ENCODE measurements at regions not wholly inside any gene's neighbourhood (a gene's known extent, or its start where the extent isn't known, plus 50 kb on each side); places are given as distances from the start of the nearest gene placed in this dataset.

DNA sequence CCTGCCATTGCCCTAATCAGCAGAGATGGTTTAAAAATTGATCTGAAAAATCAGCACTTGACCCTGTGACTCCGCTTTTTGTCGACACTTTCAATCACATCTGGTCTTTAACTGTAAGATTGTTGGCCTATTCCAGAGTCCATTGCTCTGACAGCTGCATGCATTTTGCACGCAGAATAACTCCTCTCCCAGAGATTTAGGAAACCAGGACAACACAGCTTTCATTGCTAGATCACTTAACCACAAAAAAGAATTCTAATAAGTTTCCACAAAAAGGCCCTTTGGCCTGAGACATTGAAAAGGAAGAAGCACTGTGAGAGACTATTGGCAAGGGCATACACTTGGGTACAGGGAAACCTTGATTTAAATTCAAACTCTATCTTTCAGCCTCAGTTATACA, 373.1 kb downstream of the TGFB2 start:
- Histone ChIP-seq H4K20me1 (ENCODE audit: insufficient read depth, low read length) (no peaks in the 10 kb centered on the region), H3K27me3 (ENCODE audit: control insufficient read depth in 2 of 2, insufficient read depth in 2 of 2, low read length in 2 of 2) (no peaks in the 10 kb centered on the region), H3K4me1 (ENCODE audit: control insufficient read depth in 1 of 2, insufficient read depth in 2 of 2, low read length in 2 of 2) (no peaks in the 10 kb centered on the region), H3K36me3 (replicated peaks in 1 of 2; ENCODE audit: control insufficient read depth in 1 of 2, insufficient read depth in 2 of 2, low read length in 2 of 2) (no peaks in the 10 kb centered on the region), H3K4me2 (replicated peaks; ENCODE audit: extremely low read depth, low read length, poor library complexity, severe bottlenecking) (no peak overlapping the region), H3K4me3 (replicated peaks in 1 of 3; ENCODE audit: low read depth in 2 of 3, low read length in 3 of 3) (no peak overlapping the region), H2AFZ (ENCODE audit: insufficient read depth, low read depth, low read length, poor library complexity, severe bottlenecking) (no peak overlapping the region), H3K9me3 (replicated peaks in 1 of 2; ENCODE audit: control insufficient read depth in 1 of 2, insufficient read depth in 1 of 2, low read length in 2 of 2) (no peaks in the 10 kb centered on the region), H3K9ac (ENCODE audit: insufficient read depth, low read length, poor library complexity, severe bottlenecking) (no peak overlapping the region), H3K79me2 (ENCODE audit: insufficient read depth, low read length) (no peaks in the 10 kb centered on the region), H3K27ac (ENCODE audit: low read depth in 1 of 2, low read length in 2 of 2) (no peak overlapping the region)
- H3K27ac Mint-ChIP-seq, result no peak overlapping the region
- H3K27me3 Mint-ChIP-seq (ENCODE audit: low read depth in 3 of 3), result no peaks in the 10 kb centered on the region
- TF ChIP-seq, protein P1, sequence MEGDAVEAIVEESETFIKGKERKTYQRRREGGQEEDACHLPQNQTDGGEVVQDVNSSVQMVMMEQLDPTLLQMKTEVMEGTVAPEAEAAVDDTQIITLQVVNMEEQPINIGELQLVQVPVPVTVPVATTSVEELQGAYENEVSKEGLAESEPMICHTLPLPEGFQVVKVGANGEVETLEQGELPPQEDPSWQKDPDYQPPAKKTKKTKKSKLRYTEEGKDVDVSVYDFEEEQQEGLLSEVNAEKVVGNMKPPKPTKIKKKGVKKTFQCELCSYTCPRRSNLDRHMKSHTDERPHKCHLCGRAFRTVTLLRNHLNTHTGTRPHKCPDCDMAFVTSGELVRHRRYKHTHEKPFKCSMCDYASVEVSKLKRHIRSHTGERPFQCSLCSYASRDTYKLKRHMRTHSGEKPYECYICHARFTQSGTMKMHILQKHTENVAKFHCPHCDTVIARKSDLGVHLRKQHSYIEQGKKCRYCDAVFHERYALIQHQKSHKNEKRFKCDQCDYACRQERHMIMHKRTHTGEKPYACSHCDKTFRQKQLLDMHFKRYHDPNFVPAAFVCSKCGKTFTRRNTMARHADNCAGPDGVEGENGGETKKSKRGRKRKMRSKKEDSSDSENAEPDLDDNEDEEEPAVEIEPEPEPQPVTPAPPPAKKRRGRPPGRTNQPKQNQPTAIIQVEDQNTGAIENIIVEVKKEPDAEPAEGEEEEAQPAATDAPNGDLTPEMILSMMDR (IDR thresholded peaks at IDR 0.05), result no peak
- intact Hi-C loops (cut with micrococcal nuclease), result no loop called here
- peaks cover 0 to 7% (median 4%) of the 10 kb centered on the region in 7 donors for H3K9me3 Mint-ChIP-seq
- no peak overlapping the region for H3K4me3 Mint-ChIP-seq
- H3K36me3 Mint-ChIP-seq, result no peaks in the 10 kb centered on the region
- no peaks in the 10 kb centered on the region for H3K4me1 Mint-ChIP-seq
- 95% methylated on average over 2 of the region's 3 CpGs for WGBS (ENCODE audit: insufficient coverage)
- no peak for DNase-seq

DNA sequence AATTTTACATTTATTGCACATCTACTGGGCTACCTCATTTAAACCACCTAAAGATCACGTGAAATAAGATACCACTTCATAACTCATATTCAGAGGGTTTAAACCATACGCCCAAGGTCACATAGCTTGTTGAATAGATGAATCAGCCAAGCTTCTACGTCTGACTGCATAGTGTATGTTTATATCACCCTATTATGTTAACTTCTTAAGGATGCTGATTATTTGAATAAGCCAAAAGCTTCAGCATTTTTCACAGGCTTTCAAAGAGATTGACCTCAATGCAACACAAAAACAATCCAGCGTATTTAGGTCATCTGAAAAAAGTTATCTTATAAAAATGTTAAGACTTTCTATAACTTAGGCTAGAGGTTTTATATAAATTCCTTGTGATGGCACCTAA, 373.8 kb downstream of the TGFB2 start:
- no peaks in the 10 kb centered on the region for H3K36me3 Mint-ChIP-seq

More for the DNA sequence above, 373.8 kb downstream of the TGFB2 start:
- no peak overlapping the region for H3K27ac ChIP-seq (ENCODE audit: low read depth in 1 of 2, low read length in 2 of 2)
- H3K79me2 ChIP-seq (ENCODE audit: insufficient read depth, low read length), result no peaks in the 10 kb centered on the region
- DNase-seq, result no peak
- H3K27me3 ChIP-seq (ENCODE audit: control insufficient read depth in 2 of 2, insufficient read depth in 2 of 2, low read length in 2 of 2), result no peaks in the 10 kb centered on the region
- Mint-ChIP-seq H3K4me1 (no peaks in the 10 kb centered on the region), H3K9me3 (peaks cover 0 to 7% (median 4%) of the 10 kb centered on the region in 7 donors), H3K27ac (no peak overlapping the region), H3K27me3 (ENCODE audit: low read depth in 3 of 3) (no peaks in the 10 kb centered on the region), H3K4me3 (no peak overlapping the region)
- H3K4me3 ChIP-seq (replicated peaks in 1 of 3; ENCODE audit: low read depth in 2 of 3, low read length in 3 of 3), result no peak overlapping the region
- no peak overlapping the region for H3K4me2 ChIP-seq (replicated peaks; ENCODE audit: extremely low read depth, low read length, poor library complexity, severe bottlenecking)
- no peaks in the 10 kb centered on the region for H3K4me1 ChIP-seq (ENCODE audit: control insufficient read depth in 1 of 2, insufficient read depth in 2 of 2, low read length in 2 of 2)
- H3K9ac ChIP-seq (ENCODE audit: insufficient read depth, low read length, poor library complexity, severe bottlenecking), result no peak overlapping the region
- H3K36me3 ChIP-seq (replicated peaks in 1 of 2; ENCODE audit: control insufficient read depth in 1 of 2, insufficient read depth in 2 of 2, low read length in 2 of 2), result no peaks in the 10 kb centered on the region
- WGBS (ENCODE audit: insufficient coverage), result no CpG with 5 or more reads among the region's 4 CpGs
- no peaks in the 10 kb centered on the region for H4K20me1 ChIP-seq (ENCODE audit: insufficient read depth, low read length)
- intact Hi-C loops (cut with micrococcal nuclease), result no loop called here
- no peak overlapping the region for H2AFZ ChIP-seq (ENCODE audit: insufficient read depth, low read depth, low read length, poor library complexity, severe bottlenecking)
- H3K9me3 ChIP-seq (replicated peaks in 1 of 2; ENCODE audit: control insufficient read depth in 1 of 2, insufficient read depth in 1 of 2, low read length in 2 of 2), result no peaks in the 10 kb centered on the region
- TF ChIP-seq, protein P1 (IDR thresholded peaks at IDR 0.05), result no peak
